IMR-90 (cell line): ENCODE measurements at regions not wholly inside any gene's neighbourhood (a gene's known extent, or its start where the extent isn't known, plus 50 kb on each side); places are given as distances from the start of the nearest gene placed in this dataset.

Experiments
- ATAC-seq: fragments of 200-7000 bp; cut with Tn5 transposase; 2 replicates; pipeline ENCODE4 v1.9.1; 2020; ENCODE audit warnings: low read depth, mild to moderate bottlenecking, moderate library complexity
- BruUV-seq: library from RNA; stranded (reverse); fragments of 400-500 nt; replicated peaks from 2 replicates; lab custom pipeline; 2021; lab: Mats Ljungman, UMichigan
- CTCF ChIA-PET: fragments of 300-600 bp; formaldehyde crosslinking; extraction: SDS; loops from one replicate; lab custom pipeline; 2021; ENCODE audit warnings: antibody characterized with exemption; lab: Yijun Ruan, JAX
- POLR2A ChIA-PET: fragments of 300-600 bp; sonication (Branson Sonifier 250); formaldehyde crosslinking; loops from one replicate; lab custom pipeline; 2022; ENCODE audit warnings: antibody characterized with exemption; ENCODE audit not compliant: unreplicated experiment; lab: Charles Lee
- DNase-seq: peaks from one replicate; pipeline ENCODE4 v3.0.0; 2013
- H2AFZ ChIP-seq: replicated peaks from 2 replicates; pipeline ENCODE3; 2013; ENCODE audit warnings: low read length, mild to moderate bottlenecking; ENCODE audit not compliant: poor library complexity
- H2AK5ac ChIP-seq: 2 replicates; pipeline ENCODE4 v1.6.1; 2013; ENCODE audit warnings: low read depth, low read length, inconsistent platforms
- H2AK9ac ChIP-seq: replicated peaks from 2 replicates; pipeline ENCODE3; 2013; ENCODE audit warnings: mild to moderate bottlenecking, low read depth, low read length, moderate library complexity; ENCODE audit not compliant: poor library complexity
- H2BK120ac ChIP-seq: 2 replicates; pipeline ENCODE4 v1.6.1; 2013; ENCODE audit warnings: low read depth, low read length, inconsistent platforms
- H2BK15ac ChIP-seq: 3 replicates; pipeline ENCODE4 v1.6.1; 2013; ENCODE audit warnings: low read depth, low read length, inconsistent platforms
- H2BK20ac ChIP-seq: 2 replicates; pipeline ENCODE4 v1.6.1; 2013; ENCODE audit warnings: low read depth, mild to moderate bottlenecking, inconsistent platforms, low read length, moderate library complexity
- H2BK5ac ChIP-seq: 2 replicates; pipeline ENCODE4 v1.6.1; 2013; ENCODE audit warnings: mild to moderate bottlenecking, low read depth, low read length, inconsistent platforms; ENCODE audit not compliant: poor library complexity, severe bottlenecking
- H3K14ac ChIP-seq: replicated peaks from 2 replicates; pipeline ENCODE4 v1.6.1; 2013; ENCODE audit warnings: low read depth, low read length, inconsistent platforms
- H3K18ac ChIP-seq: 2 replicates; pipeline ENCODE4 v1.6.1; 2013; ENCODE audit warnings: low read depth, low read length, control low read depth
- H3K23ac ChIP-seq: 2 replicates; pipeline ENCODE4 v1.6.1; 2013; ENCODE audit warnings: low read depth, low read length, inconsistent platforms
- H3K27ac ChIP-seq: 2 replicates; pipeline ENCODE4 v1.5.1; 2013; ENCODE audit warnings: mild to moderate bottlenecking, control low read depth, low read length; ENCODE audit not compliant: insufficient read depth
- H3K27me3 ChIP-seq: 2 replicates; pipeline ENCODE4 v1.6.1; 2013; ENCODE audit warnings: low read length; ENCODE audit not compliant: control insufficient read depth, insufficient read depth
- H3K36me3 ChIP-seq: 2 replicates; pipeline ENCODE4 v1.6.1; 2013; ENCODE audit warnings: low read length, mixed read lengths; ENCODE audit not compliant: control insufficient read depth, insufficient read depth
- H3K4ac ChIP-seq: 2 replicates; pipeline ENCODE4 v1.6.1; 2013; ENCODE audit warnings: low read depth, low read length, inconsistent platforms
- H3K4me1 ChIP-seq: 2 replicates; pipeline ENCODE4 v1.6.1; 2013; ENCODE audit warnings: low read length, mixed read lengths; ENCODE audit not compliant: control insufficient read depth, insufficient read depth
- H3K4me2 ChIP-seq: 2 replicates; pipeline ENCODE4 v1.6.1; 2013; ENCODE audit warnings: low read depth, mild to moderate bottlenecking, control low read depth, low read length, moderate library complexity
- H3K4me3 ChIP-seq: 2 replicates; pipeline ENCODE4 v1.5.1; 2013; ENCODE audit warnings: low read depth, mild to moderate bottlenecking, control low read depth, low read length, moderate library complexity; ENCODE audit not compliant: insufficient read depth
- H3K56ac ChIP-seq: 2 replicates; pipeline ENCODE4 v1.6.1; 2013; ENCODE audit warnings: low read length, inconsistent platforms; ENCODE audit not compliant: insufficient read depth; ENCODE audit errors: extremely low read depth
- H3K79me1 ChIP-seq, 2 experiments: 2 replicates each; pipeline ENCODE4 v1.6.1; 2013; ENCODE audit warnings: low read length in 2 of 2, inconsistent platforms in 1 of 2, low read depth in 1 of 2
- H3K9ac ChIP-seq: 2 replicates; pipeline ENCODE4 v1.6.1; 2013; ENCODE audit warnings: low read depth, low read length, control low read depth
- H3K9me1 ChIP-seq: 2 replicates; pipeline ENCODE4 v1.6.1; 2013; ENCODE audit warnings: low read length, inconsistent platforms; ENCODE audit not compliant: insufficient read depth
- H3K9me3 ChIP-seq: 2 replicates; pipeline ENCODE4 v1.6.1; 2013; ENCODE audit warnings: low read length; ENCODE audit not compliant: control insufficient read depth, insufficient read depth
- H4K20me1 ChIP-seq: 2 replicates; pipeline ENCODE4 v1.6.1; 2013; ENCODE audit warnings: low read length, inconsistent platforms; ENCODE audit not compliant: insufficient read depth
- H4K5ac ChIP-seq: 2 replicates; pipeline ENCODE4 v1.6.1; 2013; ENCODE audit warnings: mild to moderate bottlenecking, low read depth, low read length, control low read depth
- H4K8ac ChIP-seq, 2 experiments: 2 replicates each; pipeline ENCODE4 v1.6.1; 2013; ENCODE audit warnings: low read depth in 2 of 2, low read length in 2 of 2, control low read depth in 1 of 2, inconsistent platforms in 1 of 2
- H4K91ac ChIP-seq: 2 replicates; pipeline ENCODE4 v1.6.1; 2013; ENCODE audit warnings: low read depth, low read length, inconsistent platforms; ENCODE audit not compliant: insufficient read depth
- CHD1 ChIP-seq: IDR thresholded peaks from 2 replicates; pipeline ENCODE4 v1.6.1; 2012; ENCODE audit warnings: low read depth, low read length, improper control_type of control experiment
- WGBS, 2 experiments: methylation state at CpG; one replicate each; pipeline versions ENCODE4 v1.1.5 to v1.1.7; 2013; ENCODE audit warnings: missing lambda C conversion rate in 2 of 2; ENCODE audit not compliant: insufficient read length in 1 of 2; ENCODE audit errors: extremely low coverage in 2 of 2; 5-methylcytosine and 5-hydroxymethylcytosine counted together
- dilution Hi-C: fragments of 300-500 bp; cut with HindIII; formaldehyde crosslinking; loops from one replicate; pipeline ENCODE4 v1.14.3; 2018; ENCODE audit warnings: low sequenced_read_pairs; ENCODE audit not compliant: unreplicated experiment
- in situ Hi-C: fragments of 300-500 bp; cut with MboI; formaldehyde crosslinking; loops from 3 replicates; pipeline ENCODE4 v1.14.3; 2019; ENCODE audit warnings: low sequenced_read_pairs, inconsistent platforms, mixed read lengths
- intact Hi-C: fragments of 100-400 bp; cut with micrococcal nuclease; formaldehyde crosslinking; loops from 2 replicates; pipeline ENCODE4 v1.10.0; 2022

GRCh38 chr5:124622851-124623250 lies 123.6 kb downstream of the ZNF608 start:
- Histone ChIP-seq H3K4ac (no peak overlapping the region), H4K5ac (no peak overlapping the region), H4K8ac (no peak overlapping the region), H3K18ac (no peak overlapping the region), H3K4me2 (no peak overlapping the region), H2BK5ac (no peak overlapping the region), H3K56ac (no peak overlapping the region), H4K91ac (no peak overlapping the region), H3K9ac (no peak overlapping the region), H2AK5ac (no peak overlapping the region), H3K14ac (no peak overlapping the region), H3K23ac (no peak overlapping the region), H2BK120ac (no peak overlapping the region), H2BK15ac (no peak overlapping the region), H3K36me3 (no peaks in the 10 kb centered on the region), H4K20me1 (no peaks in the 10 kb centered on the region), H3K9me1 (0 out of 2 replicates have a peak, but pooled peaks cover 2% of the 10 kb centered on the region), H2AFZ (no peak overlapping the region), H2BK20ac (no peak overlapping the region), H2AK9ac (no peak overlapping the region), H3K4me3 (no peak overlapping the region), H3K9me3 (no peaks in the 10 kb centered on the region), H3K27me3 (no peaks in the 10 kb centered on the region), H3K79me1 (0 out of 4 replicates have a peak, but pooled peaks cover 0 to 1% of the 10 kb centered on the region in 2 experiments), H3K4me1 (peaks cover under 1% of the 10 kb centered on the region; the same call in 1 of the 2 replicates), H3K27ac (no peak overlapping the region)
- WGBS, 2 experiments, result no CpG with 5 or more reads among the region's 3 CpGs
- POLR2A ChIA-PET, result no interaction called here
- no TSS peak for BruUV-seq
- CTCF ChIA-PET, result no interaction called here
- intact Hi-C loops (no loop called here), in situ Hi-C loops (no loop called here), dilution Hi-C loops (no loop called here)
- DNase-seq (no peak), ATAC-seq (no peak)
- no peak for TF ChIP-seq CHD1
